ENCODE measurements at regions not wholly inside any gene's neighbourhood (a gene's known extent, or its start where the extent isn't known, plus 50 kb on each side); places are given as distances from the start of the nearest gene placed in this dataset.

DNA sequence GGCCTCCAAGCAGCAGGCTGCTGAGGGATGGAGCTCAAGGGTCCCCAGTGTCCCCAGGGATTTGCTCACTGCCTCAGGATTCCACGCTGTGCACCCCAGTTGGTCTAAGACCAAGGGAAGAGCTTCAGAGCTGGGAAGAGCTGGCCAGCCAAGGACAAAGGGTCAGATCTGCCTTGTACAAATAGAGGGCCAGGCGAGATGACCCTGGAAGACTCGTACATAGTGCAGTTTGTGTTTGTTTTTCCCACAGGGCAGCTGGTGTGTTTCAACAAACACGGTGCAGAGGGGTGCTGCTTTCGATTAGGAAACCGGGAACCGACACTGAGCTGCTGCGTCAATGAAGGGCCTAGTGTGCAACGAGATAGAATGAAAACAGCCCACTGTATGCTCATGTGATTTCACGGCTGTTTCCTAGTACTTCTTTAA lies 56.1 kb upstream of the TRPM1 start:
- TF ChIP-seq CTCF (conservative IDR thresholded peaks at IDR 0.05; ENCODE audit: low read length) (no peak), EZH2phosphoT487 (IDR thresholded peaks at IDR 0.05; ENCODE audit: borderline replicate concordance, low read depth, low read length) (no peak)

All from OCI-LY7 (cell line).